ENCODE measurements at regions not wholly inside any gene's neighbourhood (a gene's known extent, or its start where the extent isn't known, plus 50 kb on each side); places are given as distances from the start of the nearest gene placed in this dataset.

- DNase-seq: no peak
Measured at GRCh38 chr6:4613795-4614194, 162.4 kb upstream of the CDYL start.

GRCh38 chr6:4613381-4613780 lies 162.8 kb upstream of the CDYL start:
- no peak for DNase-seq

- no peak for DNase-seq
Measured at GRCh38 chr6:4612636-4613171, 163.5 kb upstream of the CDYL start.

GRCh38 chr6:4611429-4612129 lies 164.6 kb upstream of the CDYL start:
- DNase-seq: no peak

- no peak for DNase-seq
Measured at GRCh38 chr6:4610256-4610655, 165.9 kb upstream of the CDYL start.

GRCh38 chr6:4608361-4609115 lies 167.7 kb upstream of the CDYL start:
- DNase-seq: no peak

GRCh38 chr6:4607793-4608192 lies 168.4 kb upstream of the CDYL start:
- DNase-seq: no peak

- DNase-seq: no peak
Measured at GRCh38 chr6:4606821-4607704, 169.1 kb upstream of the CDYL start.

GRCh38 chr6:4606016-4606415 lies 170.2 kb upstream of the CDYL start:
- no peak for DNase-seq

GRCh38 chr6:4603856-4604369 lies 172.3 kb upstream of the CDYL start:
- DNase-seq: no peak

GRCh38 chr6:4603291-4603690 lies 172.9 kb upstream of the CDYL start:
- no peak for DNase-seq

- no peak for DNase-seq
Measured at GRCh38 chr6:4599924-4600323, 176.3 kb upstream of the CDYL start.

GRCh38 chr6:4598384-4598995 lies 177.7 kb upstream of the CDYL start:
- DNase-seq: no peak

GRCh38 chr6:4593951-4594350 lies 182.3 kb upstream of the CDYL start:
- no peak for DNase-seq

GRCh38 chr6:4592026-4592425 lies 184.2 kb upstream of the CDYL start:
- no peak for DNase-seq

- no peak for DNase-seq
Measured at GRCh38 chr6:4591218-4591617, 185.0 kb upstream of the CDYL start.

GRCh38 chr6:4589295-4589694 lies 186.9 kb upstream of the CDYL start:
- DNase-seq: no peak

- DNase-seq: no peak
Measured at GRCh38 chr6:4588581-4588980, 187.6 kb upstream of the CDYL start.

GRCh38 chr6:4588163-4588562 lies 188.0 kb upstream of the CDYL start:
- DNase-seq: no peak

- DNase-seq: no peak
Measured at GRCh38 chr6:4587171-4587570, 189.0 kb upstream of the CDYL start.

- no peak for DNase-seq
Measured at GRCh38 chr6:4586469-4586859, 189.7 kb upstream of the CDYL start.

- no peak for DNase-seq
Measured at GRCh38 chr6:4585682-4586468, 190.3 kb upstream of the CDYL start.

All from NCI-H510A (cell line).